Cerebellar cortex (tissue), 1 donor: ENCODE measurements at regions not wholly inside any gene's neighbourhood (a gene's known extent, or its start where the extent isn't known, plus 50 kb on each side); places are given as distances from the start of the nearest gene placed in this dataset.
"Not testable (repeated sequence)": the region's sequence is repeated elsewhere in the genome, so short reads cannot be mapped to it uniquely, and the experiment has no call there.

ENCODE experiments used
- DNase-seq: peaks from one replicate; pipeline ENCODE4 v3.0.0-alpha.2; 2015; ENCODE audit warnings: low spot score

DNA sequence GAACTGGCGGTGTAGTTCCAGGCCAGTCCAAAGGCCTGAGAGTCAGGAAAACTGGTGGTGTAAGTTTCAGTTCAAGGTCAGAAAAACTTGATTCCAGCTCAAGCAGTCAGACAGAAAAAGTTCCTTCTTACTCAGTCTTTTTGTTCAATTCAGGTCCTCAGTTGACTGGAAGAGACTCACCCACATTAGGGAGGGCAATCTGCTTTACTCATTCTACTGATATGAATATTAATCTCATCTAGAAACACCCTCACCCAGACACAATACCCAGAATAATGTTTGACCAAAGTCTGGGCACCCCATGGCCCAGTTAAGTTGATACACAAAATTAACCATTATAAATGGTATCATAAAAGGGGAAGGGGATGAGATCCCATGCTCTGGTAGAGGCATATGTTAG, 50.1 kb upstream of the LTA4H start:
- DNase-seq = no peak

GRCh38 chr12:96086190-96086589, 50.8 kb upstream of the LTA4H start:
- DNase-seq = not testable (repeated sequence)

DNA sequence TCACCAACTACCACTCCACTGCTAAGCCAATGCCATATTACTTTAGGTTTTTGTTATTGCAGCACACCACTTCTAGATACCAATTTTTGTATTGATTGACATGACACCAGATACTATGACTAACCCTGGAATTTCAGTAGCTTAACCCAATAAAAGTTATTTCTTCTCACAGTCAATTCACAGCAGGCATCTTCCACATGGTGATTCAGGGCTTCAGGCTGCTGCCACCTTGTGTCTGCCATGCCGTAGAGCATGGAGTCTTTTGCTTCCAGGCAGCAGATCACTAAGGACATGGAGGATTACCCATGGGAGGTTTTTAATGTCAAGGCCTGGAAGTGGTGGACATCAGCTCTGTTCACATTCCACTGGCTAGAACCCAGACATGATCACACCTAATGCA, 56.4 kb upstream of the LTA4H start:
- no peak for DNase-seq

DNA sequence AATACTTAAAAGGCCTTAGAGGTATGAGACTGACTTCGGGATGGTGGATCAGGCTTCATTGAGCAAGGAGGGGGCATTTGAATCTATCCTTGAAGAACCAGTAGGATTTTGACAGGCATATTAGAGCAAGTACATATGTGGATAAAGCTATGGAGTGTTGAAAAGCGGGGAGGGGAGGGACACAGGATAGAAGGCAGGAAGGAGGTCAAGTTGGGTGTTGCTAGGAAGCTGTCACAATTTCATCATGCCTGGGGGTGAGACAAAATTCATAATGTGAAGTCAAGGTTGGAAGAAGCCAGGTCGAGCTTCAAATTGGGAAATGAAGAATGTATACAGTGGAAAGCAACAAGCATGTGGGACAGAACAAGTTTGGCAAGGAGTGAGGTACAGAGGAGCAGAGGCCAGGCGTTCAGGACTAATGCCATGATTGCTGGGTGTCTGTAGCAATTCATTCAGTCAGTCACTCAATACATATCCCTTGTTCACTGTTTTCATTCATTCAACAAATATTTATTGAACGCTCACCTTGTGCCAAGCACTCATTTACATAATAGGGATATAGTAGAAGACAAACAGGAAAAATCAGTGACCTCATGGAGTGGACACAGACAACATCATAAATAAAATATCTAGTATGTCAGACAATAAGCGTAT, 58.3 kb upstream of the LTA4H start:
- no peak for DNase-seq

GRCh38 chr12:96094201-96094600, 58.8 kb upstream of the LTA4H start:
- DNase-seq = no peak

DNA sequence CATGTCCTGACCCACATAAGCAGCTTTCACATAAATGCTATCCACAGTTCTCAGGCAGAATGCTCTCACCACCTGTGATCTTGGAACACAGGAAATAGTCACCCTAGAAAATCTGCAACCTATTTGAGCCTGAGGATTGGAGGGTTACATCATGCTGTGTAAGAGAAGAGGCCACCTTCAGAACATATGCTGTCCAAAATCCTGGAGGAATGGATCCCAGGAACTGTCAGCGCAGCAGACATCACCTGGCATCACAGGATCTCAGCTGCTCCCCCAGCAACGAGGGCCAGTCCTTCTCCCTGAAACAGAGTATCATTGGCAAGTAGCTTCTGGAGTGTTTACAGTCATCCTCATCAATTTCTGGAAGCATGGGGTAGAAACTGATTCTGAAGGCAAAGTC, 63.2 kb upstream of the LTA4H start:
- DNase-seq = peak; percentile 98

DNA sequence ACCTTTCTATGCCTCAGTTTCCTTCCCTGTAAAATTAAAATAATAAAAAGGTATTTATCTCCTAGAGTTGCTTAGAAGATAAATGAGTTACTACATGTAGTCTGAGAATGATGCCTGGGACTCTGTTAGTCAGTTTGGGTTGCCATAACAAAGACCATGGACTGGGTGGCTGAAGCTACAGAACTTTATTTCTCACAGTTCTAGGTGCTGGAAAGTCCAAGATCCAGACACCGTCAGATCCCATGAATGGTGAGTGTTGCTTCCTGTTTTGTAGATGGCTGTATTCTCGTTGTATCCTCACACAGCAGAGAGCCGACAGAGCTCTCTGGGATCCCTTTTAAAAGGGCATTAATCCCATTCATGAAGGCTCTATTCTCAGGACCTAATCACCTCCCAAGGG, 64.0 kb upstream of the LTA4H start:
- no peak for DNase-seq

- DNase-seq = no peak
Observed at GRCh38 chr12:96099986-96100385, 64.6 kb upstream of the LTA4H start.

DNA sequence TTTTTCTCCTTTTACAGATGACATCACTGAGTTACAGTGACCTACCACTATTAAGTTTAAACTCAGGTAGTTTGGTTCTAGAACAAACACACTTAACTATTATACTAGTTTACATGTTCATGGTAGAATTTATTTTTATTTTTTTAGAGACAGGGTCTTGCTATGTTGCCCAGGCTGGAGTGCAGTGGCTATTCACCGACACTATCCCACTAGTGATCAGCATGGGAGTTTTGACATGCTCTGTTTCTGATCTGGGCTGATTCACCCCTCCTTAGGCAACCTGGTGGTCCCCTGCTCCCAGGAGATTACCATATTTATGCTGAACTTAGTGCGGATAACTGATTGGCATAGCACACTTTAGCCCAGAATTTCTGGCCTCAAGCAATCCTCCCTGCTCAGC, 66.4 kb upstream of the LTA4H start:
- DNase-seq = no peak

GRCh38 chr12:96103067-96103644, 67.8 kb upstream of the LTA4H start:
- DNase-seq = peak; percentile 10

- DNase-seq = peak; percentile 54
Observed at GRCh38 chr12:96104566-96104965, 69.2 kb upstream of the LTA4H start.

DNA sequence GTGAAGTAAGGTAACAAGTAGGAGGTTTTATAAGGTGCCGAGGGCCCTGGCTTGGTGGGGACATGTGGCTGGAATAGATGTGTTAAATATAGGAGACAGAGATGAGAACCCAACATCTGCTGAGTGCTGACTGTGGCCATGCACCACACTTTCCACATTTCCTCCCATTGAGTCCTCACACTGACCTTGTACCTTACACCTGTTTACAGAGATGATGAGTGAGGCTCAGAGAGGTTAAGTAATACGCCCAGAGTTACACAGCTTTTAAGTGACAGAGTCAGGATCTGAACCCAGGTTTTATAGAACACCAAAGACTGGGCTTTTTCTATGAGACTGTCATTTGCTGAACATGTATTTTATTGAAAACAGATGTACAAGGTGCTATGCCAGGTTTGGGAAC, 70.8 kb upstream of the LTA4H start:
- DNase-seq = no peak

GRCh38 chr12:96107236-96107635, 71.8 kb upstream of the LTA4H start:
- no peak for DNase-seq

DNA sequence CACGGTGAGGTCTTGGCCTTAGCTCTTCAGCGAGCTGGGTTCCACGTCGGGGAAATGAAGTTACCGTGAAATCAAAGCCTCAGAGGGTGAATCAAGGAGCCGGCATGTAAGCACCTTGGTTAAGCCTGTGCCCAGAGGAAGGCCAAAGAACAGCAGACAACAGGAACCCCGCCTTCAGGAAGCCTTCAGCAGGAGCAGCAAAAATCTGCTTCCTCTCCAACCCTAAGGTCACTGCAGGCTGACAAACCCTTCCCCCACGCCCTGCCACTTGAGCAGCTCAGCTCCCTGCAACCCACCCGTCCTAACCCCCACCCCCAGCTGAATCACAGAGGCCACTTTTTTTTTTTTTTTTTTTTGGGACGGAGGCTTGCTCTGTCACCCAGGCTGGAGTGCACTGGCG, 72.9 kb upstream of the LTA4H start:
- no peak for DNase-seq

- DNase-seq = not testable (repeated sequence)
Observed at GRCh38 chr12:96108941-96109340, 73.6 kb upstream of the LTA4H start.

- DNase-seq = no peak
Observed at GRCh38 chr12:96112733-96113132, 77.3 kb upstream of the LTA4H start.

GRCh38 chr12:96117460-96117859, 76.7 kb upstream of the ELK3 start:
- no peak for DNase-seq

DNA sequence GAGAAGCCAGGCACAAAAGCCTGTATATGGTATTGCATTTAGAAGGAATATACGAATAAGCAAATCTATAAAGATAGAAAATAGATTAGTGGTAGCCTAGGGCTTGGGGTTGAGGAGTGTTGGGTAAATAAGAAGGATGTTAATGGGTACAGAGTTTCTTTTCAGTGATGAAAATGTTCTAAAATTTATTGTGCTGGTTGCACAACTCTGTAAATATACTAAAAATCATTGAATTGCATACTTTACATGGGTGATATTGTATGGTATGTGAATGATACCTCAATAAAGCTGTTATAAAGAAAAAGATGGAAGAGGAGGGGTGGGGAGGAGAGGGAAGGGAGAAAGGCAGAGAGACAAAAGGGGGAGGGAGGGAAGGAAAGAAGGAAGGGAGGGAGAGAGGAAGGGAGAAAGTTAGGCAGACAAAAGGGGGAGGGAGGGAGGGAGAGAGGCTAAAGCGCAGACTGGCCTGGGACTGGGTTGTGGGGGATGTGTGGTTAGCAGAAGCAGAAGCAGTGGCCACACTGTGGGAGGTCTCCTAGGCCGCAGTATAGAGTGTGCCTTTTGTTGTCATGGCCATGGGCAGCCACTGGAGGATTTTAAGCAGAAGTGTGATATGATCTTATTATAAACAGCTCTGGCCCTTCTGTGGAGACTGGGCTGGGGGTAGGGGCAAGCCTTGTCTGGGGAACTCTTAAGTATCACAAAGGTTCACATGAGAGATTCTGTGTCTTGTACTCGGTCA, 73.6 kb upstream of the ELK3 start:
- no peak for DNase-seq

DNA sequence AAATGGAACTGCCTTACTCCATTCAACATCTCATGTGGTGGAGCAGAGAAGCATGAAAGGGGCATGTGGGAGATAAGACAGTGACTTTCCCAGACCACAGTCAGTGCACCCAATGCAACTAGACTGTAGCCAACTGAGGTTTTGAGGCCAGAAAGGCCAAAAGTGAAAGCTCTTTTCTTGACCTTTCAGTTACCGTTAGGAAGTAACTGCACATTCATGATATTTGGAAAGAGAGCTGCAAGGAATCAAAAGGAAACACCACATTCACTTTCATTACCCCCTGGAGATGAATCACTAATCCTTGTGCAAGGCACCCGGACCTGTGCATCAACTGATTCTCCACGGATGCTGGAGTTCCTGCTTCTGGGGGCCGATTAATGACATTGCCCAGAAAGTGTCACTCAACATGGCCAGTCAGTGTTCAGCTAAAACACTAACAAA, 72.9 kb upstream of the ELK3 start:
- no peak for DNase-seq

DNA sequence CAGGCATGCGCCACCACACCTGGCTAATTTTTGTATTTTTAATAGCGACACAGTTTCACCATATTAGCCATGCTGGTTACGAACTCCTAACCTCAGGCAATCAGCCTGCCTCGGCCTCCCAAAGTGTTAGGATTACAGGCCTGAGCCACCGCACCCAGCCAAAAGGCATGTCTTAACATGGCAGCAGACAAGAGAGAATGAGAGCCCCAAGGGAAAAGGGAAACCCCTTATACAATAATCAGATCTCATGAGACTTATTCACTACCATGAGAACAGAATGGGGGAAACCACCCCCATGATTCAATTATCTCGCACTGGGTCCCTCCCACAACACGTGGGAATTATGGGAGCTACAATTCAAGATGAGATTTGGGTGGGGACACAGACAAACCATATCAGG, 65.9 kb upstream of the ELK3 start:
- not testable (repeated sequence) for DNase-seq

- no peak for DNase-seq
Observed at GRCh38 chr12:96130396-96131059, 63.6 kb upstream of the ELK3 start.

DNA sequence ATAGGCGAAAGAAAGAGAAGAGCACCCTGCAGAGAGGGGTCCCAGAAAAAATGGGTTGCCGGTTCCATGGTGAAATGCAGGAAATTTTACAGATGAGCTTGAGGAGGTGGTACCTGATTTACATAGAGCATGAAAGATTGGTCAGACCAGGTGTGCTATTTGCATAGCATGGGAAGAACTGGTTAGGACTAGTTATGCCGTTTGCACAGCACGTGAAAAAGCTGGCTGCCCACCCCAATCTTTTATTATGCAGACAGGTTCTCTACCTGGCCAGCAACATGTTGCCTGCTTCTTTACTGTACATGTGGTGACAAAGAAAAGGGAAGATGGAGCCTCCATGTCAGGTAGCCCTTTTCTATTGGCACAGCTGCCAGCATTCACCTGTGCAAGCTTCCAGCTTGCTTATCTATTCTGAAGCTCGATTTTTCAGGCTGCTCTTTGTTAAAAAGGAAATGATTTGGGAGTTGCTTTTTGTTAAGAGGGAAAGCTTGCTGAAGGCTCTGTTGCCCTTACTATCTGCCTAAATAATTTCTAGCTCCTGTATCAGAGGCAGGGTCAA, 62.9 kb upstream of the ELK3 start:
- no peak for DNase-seq

- DNase-seq = peak; percentile 42
Observed at GRCh38 chr12:96132819-96133218, 61.4 kb upstream of the ELK3 start.
